H1 (cell line): ENCODE measurements at regions not wholly inside any gene's neighbourhood (a gene's known extent, or its start where the extent isn't known, plus 50 kb on each side); places are given as distances from the start of the nearest gene placed in this dataset.

Source experiments
- EZH2 ChIP-seq: fragments of 200-600 bp; sonication (generic); IDR thresholded peaks from 2 replicates; pipeline ENCODE4 v1.7.1; 2012; ENCODE audit warnings: low read depth, mild to moderate bottlenecking, moderate library complexity, low read length, inconsistent platforms; ENCODE audit not compliant: severe bottlenecking
- POLR2A ChIP-seq, 2 experiments: IDR thresholded peaks; 1 replicate in 1 of 2; 2 replicates in 1 of 2; pipeline ENCODE4 v1.6.1; 2011; ENCODE audit warnings: low read depth in 2 of 2, low read length in 2 of 2, mild to moderate bottlenecking in 2 of 2; ENCODE audit errors: control extremely low read depth in 1 of 2
- SIN3A ChIP-seq, 2 experiments: IDR thresholded peaks in 1 of 2; conservative IDR thresholded peaks in 1 of 2; 2 replicates each; pipeline ENCODE4 v1.6.1; 2011 to 2012; ENCODE audit warnings: low read length in 2 of 2, improper control_type of control experiment in 1 of 2, low read depth in 1 of 2, mild to moderate bottlenecking in 1 of 2
- YY1 ChIP-seq: IDR thresholded peaks from 2 replicates; pipeline ENCODE4 v1.6.1; 2011; ENCODE audit warnings: low read depth, mild to moderate bottlenecking, low read length
- TF ChIP-seq, protein P1 (sequence below), 3 experiments: IDR thresholded peaks; 1 replicate in 2 of 3; 2 replicates in 1 of 3; pipeline versions ENCODE4 v1.5.1 to v1.6.1; 2011; ENCODE audit warnings: low read length in 3 of 3, mild to moderate bottlenecking in 3 of 3, inconsistent platforms in 2 of 3, low read depth in 1 of 3, moderate library complexity in 1 of 3; ENCODE audit not compliant: insufficient read depth in 1 of 3; ENCODE audit errors: control extremely low read depth in 1 of 3
- TF ChIP-seq, protein P2 (sequence below): IDR thresholded peaks from 2 replicates; pipeline ENCODE4 v1.6.1; 2011; ENCODE audit warnings: low read length, improper control_type of control experiment

DNA sequence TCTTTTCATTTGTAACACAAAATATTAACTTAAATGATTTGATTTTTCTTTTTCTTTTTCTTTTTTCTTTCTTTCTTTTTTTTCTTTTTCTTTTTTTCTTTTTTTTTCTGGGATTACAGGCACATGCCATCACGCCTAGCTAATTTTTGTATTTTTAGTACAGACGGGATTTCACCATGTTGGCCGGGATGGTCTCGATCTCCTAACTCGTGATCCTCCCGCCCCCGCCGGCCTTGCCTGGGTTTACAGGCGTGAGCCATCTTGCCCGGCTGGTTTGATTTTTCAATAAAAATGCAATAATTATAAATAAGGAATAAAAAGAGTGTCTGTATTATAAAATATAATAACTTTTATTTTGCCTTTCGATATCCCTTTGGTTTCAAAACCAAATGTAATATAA is 146.7 kb upstream of the RGS18 start:
- no peak for TF ChIP-seq YY1
- TF ChIP-seq EZH2 = no peak
- TF ChIP-seq, protein P1, sequence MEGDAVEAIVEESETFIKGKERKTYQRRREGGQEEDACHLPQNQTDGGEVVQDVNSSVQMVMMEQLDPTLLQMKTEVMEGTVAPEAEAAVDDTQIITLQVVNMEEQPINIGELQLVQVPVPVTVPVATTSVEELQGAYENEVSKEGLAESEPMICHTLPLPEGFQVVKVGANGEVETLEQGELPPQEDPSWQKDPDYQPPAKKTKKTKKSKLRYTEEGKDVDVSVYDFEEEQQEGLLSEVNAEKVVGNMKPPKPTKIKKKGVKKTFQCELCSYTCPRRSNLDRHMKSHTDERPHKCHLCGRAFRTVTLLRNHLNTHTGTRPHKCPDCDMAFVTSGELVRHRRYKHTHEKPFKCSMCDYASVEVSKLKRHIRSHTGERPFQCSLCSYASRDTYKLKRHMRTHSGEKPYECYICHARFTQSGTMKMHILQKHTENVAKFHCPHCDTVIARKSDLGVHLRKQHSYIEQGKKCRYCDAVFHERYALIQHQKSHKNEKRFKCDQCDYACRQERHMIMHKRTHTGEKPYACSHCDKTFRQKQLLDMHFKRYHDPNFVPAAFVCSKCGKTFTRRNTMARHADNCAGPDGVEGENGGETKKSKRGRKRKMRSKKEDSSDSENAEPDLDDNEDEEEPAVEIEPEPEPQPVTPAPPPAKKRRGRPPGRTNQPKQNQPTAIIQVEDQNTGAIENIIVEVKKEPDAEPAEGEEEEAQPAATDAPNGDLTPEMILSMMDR (IDR thresholded peaks at IDR 0.05; ENCODE audit: control extremely low read depth in 1 of 3, insufficient read depth in 1 of 3, low read depth in 1 of 3, low read length in 3 of 3) = no peak
- TF ChIP-seq POLR2A (IDR thresholded peaks at IDR 0.05; ENCODE audit: control extremely low read depth in 1 of 2, low read depth in 2 of 2, low read length in 2 of 2) = no peak
- TF ChIP-seq, protein P2, sequence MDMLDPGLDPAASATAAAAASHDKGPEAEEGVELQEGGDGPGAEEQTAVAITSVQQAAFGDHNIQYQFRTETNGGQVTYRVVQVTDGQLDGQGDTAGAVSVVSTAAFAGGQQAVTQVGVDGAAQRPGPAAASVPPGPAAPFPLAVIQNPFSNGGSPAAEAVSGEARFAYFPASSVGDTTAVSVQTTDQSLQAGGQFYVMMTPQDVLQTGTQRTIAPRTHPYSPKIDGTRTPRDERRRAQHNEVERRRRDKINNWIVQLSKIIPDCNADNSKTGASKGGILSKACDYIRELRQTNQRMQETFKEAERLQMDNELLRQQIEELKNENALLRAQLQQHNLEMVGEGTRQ = no peak
- no peak for TF ChIP-seq SIN3A (conservative IDR thresholded peaks at IDR 0.05 in 1 of 2, IDR thresholded peaks at IDR 0.05 in 1 of 2; ENCODE audit: low read depth in 1 of 2, low read length in 2 of 2)
